ENCODE measurements at regions not wholly inside any gene's neighbourhood (a gene's known extent, or its start where the extent isn't known, plus 50 kb on each side); places are given as distances from the start of the nearest gene placed in this dataset.

GRCh38 chr4:180538384-180539057, 1704.7 kb upstream of the TENM3 start:
- Histone ChIP-seq H3K4me3 (replicated peaks in 1 of 2; ENCODE audit: low read depth in 1 of 2, low read length in 2 of 2) (no peak overlapping the region), H2AFZ (ENCODE audit: low read depth, low read length, poor library complexity, severe bottlenecking) (no peak overlapping the region), H4K20me1 (ENCODE audit: insufficient read depth) (no peaks in the 10 kb centered on the region), H3K36me3 (ENCODE audit: control insufficient read depth in 1 of 2, insufficient read depth in 2 of 2, low read length in 2 of 2) (no peaks in the 10 kb centered on the region), H3K79me2 (ENCODE audit: insufficient read depth, low read length) (no peaks in the 10 kb centered on the region), H3K9me2 (ENCODE audit: insufficient read depth) (no peaks in the 10 kb centered on the region), H3K27me3 (ENCODE audit: insufficient read depth, low read length) (no peaks in the 10 kb centered on the region), H3K27ac (ENCODE audit: low read depth, low read length) (no peak overlapping the region), H3K4me1 (ENCODE audit: control insufficient read depth in 1 of 2, insufficient read depth in 2 of 2, low read length in 2 of 2) (peaks cover 0 to 4% of the 10 kb centered on the region in 2 experiments; a peak in 1 of 4 replicates), H3K4me2 (ENCODE audit: low read length) (no peak overlapping the region), H3K9ac (ENCODE audit: low read length) (no peak overlapping the region), H3K9me3 (ENCODE audit: control insufficient read depth in 1 of 2, insufficient read depth in 1 of 2, low read depth in 1 of 2, low read length in 2 of 2) (no peaks in the 10 kb centered on the region)
- POLR2A ChIA-PET, result no interaction called here
- RAD21 ChIA-PET (ENCODE audit: low non-redundant PET in 1 of 2, low total read pairs in 2 of 2, uncharacterized antibody in 2 of 2, unreplicated experiment in 2 of 2), result no interaction called here
- CTCF ChIA-PET, result no interaction called here
- TF ChIP-seq, protein P1, sequence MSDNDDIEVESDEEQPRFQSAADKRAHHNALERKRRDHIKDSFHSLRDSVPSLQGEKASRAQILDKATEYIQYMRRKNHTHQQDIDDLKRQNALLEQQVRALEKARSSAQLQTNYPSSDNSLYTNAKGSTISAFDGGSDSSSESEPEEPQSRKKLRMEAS (IDR thresholded peaks at IDR 0.05), result no peak
- TF ChIP-seq ZBTB33 (IDR thresholded peaks at IDR 0.05; ENCODE audit: extremely low read depth, insufficient replicate concordance, low read length), result no peak
- no peak for TF ChIP-seq EZH2 (IDR thresholded peaks at IDR 0.05)
- TF ChIP-seq ZFX (IDR thresholded peaks at IDR 0.05), result no peak
- TF ChIP-seq FOSL1 (IDR thresholded peaks at IDR 0.05; ENCODE audit: low read depth), result no peak
- no peak for TF ChIP-seq CEBPB (IDR thresholded peaks at IDR 0.05; ENCODE audit: low read depth)
- TF ChIP-seq EGR1 (IDR thresholded peaks at IDR 0.05; ENCODE audit: low read depth), result no peak
- TF ChIP-seq, protein P2, sequence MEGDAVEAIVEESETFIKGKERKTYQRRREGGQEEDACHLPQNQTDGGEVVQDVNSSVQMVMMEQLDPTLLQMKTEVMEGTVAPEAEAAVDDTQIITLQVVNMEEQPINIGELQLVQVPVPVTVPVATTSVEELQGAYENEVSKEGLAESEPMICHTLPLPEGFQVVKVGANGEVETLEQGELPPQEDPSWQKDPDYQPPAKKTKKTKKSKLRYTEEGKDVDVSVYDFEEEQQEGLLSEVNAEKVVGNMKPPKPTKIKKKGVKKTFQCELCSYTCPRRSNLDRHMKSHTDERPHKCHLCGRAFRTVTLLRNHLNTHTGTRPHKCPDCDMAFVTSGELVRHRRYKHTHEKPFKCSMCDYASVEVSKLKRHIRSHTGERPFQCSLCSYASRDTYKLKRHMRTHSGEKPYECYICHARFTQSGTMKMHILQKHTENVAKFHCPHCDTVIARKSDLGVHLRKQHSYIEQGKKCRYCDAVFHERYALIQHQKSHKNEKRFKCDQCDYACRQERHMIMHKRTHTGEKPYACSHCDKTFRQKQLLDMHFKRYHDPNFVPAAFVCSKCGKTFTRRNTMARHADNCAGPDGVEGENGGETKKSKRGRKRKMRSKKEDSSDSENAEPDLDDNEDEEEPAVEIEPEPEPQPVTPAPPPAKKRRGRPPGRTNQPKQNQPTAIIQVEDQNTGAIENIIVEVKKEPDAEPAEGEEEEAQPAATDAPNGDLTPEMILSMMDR (IDR thresholded peaks at IDR 0.05 in 2 of 3, conservative IDR thresholded peaks at IDR 0.05 in 1 of 3; ENCODE audit: borderline replicate concordance in 1 of 3, insufficient read depth in 1 of 3, low read depth in 2 of 3, low read length in 2 of 3), result no peak
- no peak for TF ChIP-seq SP1 (IDR thresholded peaks at IDR 0.05; ENCODE audit: low read depth)
- TF ChIP-seq ELF1 (IDR thresholded peaks at IDR 0.05; ENCODE audit: borderline replicate concordance, low read depth), result no peak
- TF ChIP-seq POLR2AphosphoS5 (IDR thresholded peaks at IDR 0.05; ENCODE audit: low read depth, low read length), result no peak
- no peak for TF ChIP-seq CBX3 (IDR thresholded peaks at IDR 0.05; ENCODE audit: low read depth)
- ATAC-seq, result no peak
- no peak for DNase-seq (ENCODE audit: low read depth, low spot score)
- intact Hi-C loops (cut with micrococcal nuclease), result no loop called here
- BruUV-seq (replicated peaks), result no TSS peak

Measured in HCT116 (cell line).